ENCODE measurements at regions not wholly inside any gene's neighbourhood (a gene's known extent, or its start where the extent isn't known, plus 50 kb on each side); places are given as distances from the start of the nearest gene placed in this dataset.

DNA sequence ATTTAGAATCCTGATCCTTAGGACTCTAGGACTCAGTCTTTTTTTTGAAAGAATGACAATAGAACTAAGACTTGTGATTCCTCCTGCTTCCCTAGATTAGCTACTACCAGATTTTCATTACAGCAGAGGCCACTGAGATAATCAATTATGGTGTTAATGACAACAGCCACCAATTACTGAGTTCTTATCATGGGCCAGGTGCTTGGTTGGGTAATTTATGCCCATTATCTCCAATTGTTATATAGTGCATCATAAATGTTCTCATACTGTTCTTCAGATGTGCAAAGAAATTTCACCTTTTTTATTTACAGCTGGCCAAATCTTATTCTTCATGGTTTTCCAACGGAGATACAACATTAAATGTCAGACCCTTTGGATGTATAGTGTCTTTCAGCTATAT, 162.9 kb upstream of the CMC1 start:
- no peak for DNase-seq (ENCODE audit: unreplicated experiment)
- Mint-ChIP-seq H3K27ac (ENCODE audit: low read depth, unreplicated experiment) (no peak overlapping the region), H3K4me1 (ENCODE audit: insufficient read depth, unreplicated experiment) (no peaks in the 10 kb centered on the region), H3K36me3 (ENCODE audit: insufficient read depth, unreplicated experiment) (no peaks in the 10 kb centered on the region), H3K9me3 (ENCODE audit: unreplicated experiment) (no peaks in the 10 kb centered on the region), H3K27me3 (ENCODE audit: insufficient read depth, unreplicated experiment) (no peaks in the 10 kb centered on the region), H3K4me3 (ENCODE audit: unreplicated experiment) (no peak overlapping the region)
- CTCF ChIA-PET = interaction anchor here (0.9 to 1.6 kb wide), 2 partner anchors 13 to 38 kb away, joined by 3 to 7 read pairs; no protein-coding TSS in a partner anchor
- intact Hi-C loops (cut with micrococcal nuclease) = no loop called here
- TF ChIP-seq, protein P1, sequence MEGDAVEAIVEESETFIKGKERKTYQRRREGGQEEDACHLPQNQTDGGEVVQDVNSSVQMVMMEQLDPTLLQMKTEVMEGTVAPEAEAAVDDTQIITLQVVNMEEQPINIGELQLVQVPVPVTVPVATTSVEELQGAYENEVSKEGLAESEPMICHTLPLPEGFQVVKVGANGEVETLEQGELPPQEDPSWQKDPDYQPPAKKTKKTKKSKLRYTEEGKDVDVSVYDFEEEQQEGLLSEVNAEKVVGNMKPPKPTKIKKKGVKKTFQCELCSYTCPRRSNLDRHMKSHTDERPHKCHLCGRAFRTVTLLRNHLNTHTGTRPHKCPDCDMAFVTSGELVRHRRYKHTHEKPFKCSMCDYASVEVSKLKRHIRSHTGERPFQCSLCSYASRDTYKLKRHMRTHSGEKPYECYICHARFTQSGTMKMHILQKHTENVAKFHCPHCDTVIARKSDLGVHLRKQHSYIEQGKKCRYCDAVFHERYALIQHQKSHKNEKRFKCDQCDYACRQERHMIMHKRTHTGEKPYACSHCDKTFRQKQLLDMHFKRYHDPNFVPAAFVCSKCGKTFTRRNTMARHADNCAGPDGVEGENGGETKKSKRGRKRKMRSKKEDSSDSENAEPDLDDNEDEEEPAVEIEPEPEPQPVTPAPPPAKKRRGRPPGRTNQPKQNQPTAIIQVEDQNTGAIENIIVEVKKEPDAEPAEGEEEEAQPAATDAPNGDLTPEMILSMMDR (IDR thresholded peaks at IDR 0.05; ENCODE audit: unreplicated experiment) = no peak
- BruUV-seq (replicated peaks) = no TSS peak
- POLR2A ChIA-PET = no interaction called here

DNA sequence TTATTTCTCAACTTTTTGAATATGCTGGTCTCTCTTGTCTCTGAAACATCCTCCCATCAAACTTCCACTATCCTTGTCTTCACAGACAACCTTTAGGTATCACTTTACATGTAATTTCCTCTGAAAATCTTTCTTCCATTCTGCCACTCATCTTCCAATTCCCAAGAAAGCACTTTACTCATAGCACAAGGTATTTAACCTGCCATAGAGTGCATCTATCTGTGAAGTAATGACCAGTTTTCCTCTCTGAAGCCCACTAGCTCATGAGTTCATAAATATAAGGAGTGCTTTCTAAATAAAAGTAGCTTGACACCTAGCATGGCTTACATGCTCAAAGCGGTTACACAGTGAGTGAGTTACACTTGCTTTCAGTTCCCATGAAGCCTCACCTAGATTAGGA, 160.7 kb upstream of the CMC1 start:
- H3K4me3 Mint-ChIP-seq (ENCODE audit: unreplicated experiment) = no peak overlapping the region
- TF ChIP-seq, protein P1 (IDR thresholded peaks at IDR 0.05; ENCODE audit: unreplicated experiment) = no peak
- H3K27ac Mint-ChIP-seq (ENCODE audit: low read depth, unreplicated experiment) = no peak overlapping the region
- POLR2A ChIA-PET = interaction anchor here (0.6 to 0.8 kb wide), 2 partner anchors 17 to 558 kb away, joined by 3 to 7 read pairs; no protein-coding TSS in a partner anchor
- H3K9me3 Mint-ChIP-seq (ENCODE audit: unreplicated experiment) = no peaks in the 10 kb centered on the region
- H3K4me1 Mint-ChIP-seq (ENCODE audit: insufficient read depth, unreplicated experiment) = no peaks in the 10 kb centered on the region
- H3K36me3 Mint-ChIP-seq (ENCODE audit: insufficient read depth, unreplicated experiment) = no peaks in the 10 kb centered on the region
- CTCF ChIA-PET = interaction anchor here (0.6 to 1.3 kb wide), 4 partner anchors 9 to 369 kb away, joined by 3 to 7 read pairs (median 4); no protein-coding TSS in a partner anchor
- no peaks in the 10 kb centered on the region for H3K27me3 Mint-ChIP-seq (ENCODE audit: insufficient read depth, unreplicated experiment)
- intact Hi-C loops (cut with micrococcal nuclease) = no loop called here
- no TSS peak for BruUV-seq (replicated peaks)
- no peak for DNase-seq (ENCODE audit: unreplicated experiment)

DNA sequence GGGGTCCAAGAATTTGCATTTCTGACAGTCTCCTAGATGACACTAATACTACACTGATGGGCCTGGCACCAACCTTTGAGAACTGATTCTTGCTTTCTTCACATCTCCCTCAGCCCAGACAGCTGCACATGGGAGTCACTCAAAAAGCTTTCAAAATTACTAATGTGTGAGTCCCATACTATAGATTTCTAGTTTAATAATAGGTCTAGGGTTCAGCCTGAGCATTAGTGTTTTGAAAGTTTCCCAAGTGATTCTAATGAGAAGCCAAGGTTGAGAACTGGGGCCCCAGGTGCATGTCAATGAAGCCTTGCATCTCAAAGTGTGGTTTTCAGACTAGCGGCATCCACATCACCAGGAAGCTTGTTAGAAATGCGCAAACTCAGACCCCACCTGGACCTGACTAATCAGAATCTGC, 159.9 kb upstream of the CMC1 start:
- Mint-ChIP-seq H3K27me3 (ENCODE audit: insufficient read depth, unreplicated experiment) (no peaks in the 10 kb centered on the region), H3K4me1 (ENCODE audit: insufficient read depth, unreplicated experiment) (no peaks in the 10 kb centered on the region), H3K27ac (ENCODE audit: low read depth, unreplicated experiment) (no peak overlapping the region), H3K4me3 (ENCODE audit: unreplicated experiment) (no peak overlapping the region), H3K36me3 (ENCODE audit: insufficient read depth, unreplicated experiment) (no peaks in the 10 kb centered on the region), H3K9me3 (ENCODE audit: unreplicated experiment) (no peaks in the 10 kb centered on the region)
- TF ChIP-seq, protein P1 (IDR thresholded peaks at IDR 0.05; ENCODE audit: unreplicated experiment) = no peak
- CTCF ChIA-PET = interaction anchor here (0.6 to 1.1 kb wide), 4 partner anchors 11 to 310 kb away, joined by 3 read pairs; no protein-coding TSS in a partner anchor
- intact Hi-C loops (cut with micrococcal nuclease) = no loop called here
- DNase-seq (ENCODE audit: unreplicated experiment) = no peak
- no TSS peak for BruUV-seq (replicated peaks)
- POLR2A ChIA-PET = no interaction called here

DNA sequence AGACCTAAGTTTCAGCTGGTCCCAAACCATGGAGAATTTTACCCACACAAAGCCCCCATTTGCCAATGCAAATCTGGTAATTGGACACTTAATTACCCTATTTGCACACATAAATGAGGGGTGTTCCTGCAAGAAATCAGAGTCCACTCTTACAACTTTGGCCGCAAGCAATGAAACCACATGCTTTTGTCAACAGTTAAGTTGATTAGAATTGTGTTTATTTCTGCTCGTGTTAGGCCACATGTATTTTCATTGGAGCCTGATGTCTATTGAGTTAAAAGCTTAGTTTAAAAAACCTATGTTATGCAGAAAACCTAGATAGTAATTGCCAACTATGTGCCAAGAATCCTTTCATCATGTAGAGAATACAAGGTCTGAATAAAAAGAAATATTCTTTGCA, 153.8 kb upstream of the CMC1 start:
- CTCF ChIA-PET = interaction anchor here (0.7 kb wide), 1 partner anchor 1942 kb away, joined by 3 read pairs; no protein-coding TSS in a partner anchor
- intact Hi-C loops (cut with micrococcal nuclease) = no loop called here
- BruUV-seq (replicated peaks) = no TSS peak
- no peaks in the 10 kb centered on the region for H3K36me3 Mint-ChIP-seq (ENCODE audit: insufficient read depth, unreplicated experiment)
- TF ChIP-seq, protein P1 (IDR thresholded peaks at IDR 0.05; ENCODE audit: unreplicated experiment) = no peak
- no peak overlapping the region for H3K27ac Mint-ChIP-seq (ENCODE audit: low read depth, unreplicated experiment)
- no peaks in the 10 kb centered on the region for H3K9me3 Mint-ChIP-seq (ENCODE audit: unreplicated experiment)
- H3K4me3 Mint-ChIP-seq (ENCODE audit: unreplicated experiment) = no peak overlapping the region
- H3K4me1 Mint-ChIP-seq (ENCODE audit: insufficient read depth, unreplicated experiment) = no peaks in the 10 kb centered on the region
- H3K27me3 Mint-ChIP-seq (ENCODE audit: insufficient read depth, unreplicated experiment) = no peaks in the 10 kb centered on the region
- DNase-seq (ENCODE audit: unreplicated experiment) = no peak
- POLR2A ChIA-PET = no interaction called here
